OCI-LY7 (cell line): ENCODE measurements at regions not wholly inside any gene's neighbourhood (a gene's known extent, or its start where the extent isn't known, plus 50 kb on each side); places are given as distances from the start of the nearest gene placed in this dataset.

Source experiments
- EZH2phosphoT487 ChIP-seq: fragments of 200-600 bp; sonication (generic); IDR thresholded peaks from 2 replicates; pipeline ENCODE4 v1.6.1; 2018; ENCODE audit warnings: low read depth, borderline replicate concordance, mild to moderate bottlenecking, mixed run types, antibody characterized with exemption, low read length, moderate library complexity, mixed read lengths
- TF ChIP-seq, protein P1 (sequence below): fragments of 200-600 bp; sonication (generic); conservative IDR thresholded peaks from 2 replicates; pipeline ENCODE4 v1.5.1; 2014; ENCODE audit warnings: mild to moderate bottlenecking, antibody characterized with exemption, low read length, moderate library complexity, mixed read lengths

DNA sequence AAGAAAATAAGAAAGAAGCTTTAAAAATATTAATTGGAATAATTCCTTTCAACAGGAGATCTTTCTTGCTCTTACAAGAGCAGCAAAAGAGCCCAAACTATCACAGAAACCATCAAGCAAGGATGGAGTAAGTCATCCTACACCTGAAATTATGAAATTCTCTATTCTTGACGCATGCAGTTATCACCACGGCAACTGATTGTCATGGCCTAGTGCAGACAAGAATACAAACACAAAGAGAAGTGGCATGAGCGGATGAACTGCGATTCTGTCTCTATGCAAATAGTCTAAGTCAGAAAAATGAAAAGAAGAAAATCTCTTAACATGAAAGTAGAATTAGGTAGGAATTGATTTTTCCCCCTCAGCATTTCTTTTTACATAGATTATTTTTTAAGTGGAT is 54.8 kb upstream of the SLC35B4 start:
- TF ChIP-seq, protein P1, sequence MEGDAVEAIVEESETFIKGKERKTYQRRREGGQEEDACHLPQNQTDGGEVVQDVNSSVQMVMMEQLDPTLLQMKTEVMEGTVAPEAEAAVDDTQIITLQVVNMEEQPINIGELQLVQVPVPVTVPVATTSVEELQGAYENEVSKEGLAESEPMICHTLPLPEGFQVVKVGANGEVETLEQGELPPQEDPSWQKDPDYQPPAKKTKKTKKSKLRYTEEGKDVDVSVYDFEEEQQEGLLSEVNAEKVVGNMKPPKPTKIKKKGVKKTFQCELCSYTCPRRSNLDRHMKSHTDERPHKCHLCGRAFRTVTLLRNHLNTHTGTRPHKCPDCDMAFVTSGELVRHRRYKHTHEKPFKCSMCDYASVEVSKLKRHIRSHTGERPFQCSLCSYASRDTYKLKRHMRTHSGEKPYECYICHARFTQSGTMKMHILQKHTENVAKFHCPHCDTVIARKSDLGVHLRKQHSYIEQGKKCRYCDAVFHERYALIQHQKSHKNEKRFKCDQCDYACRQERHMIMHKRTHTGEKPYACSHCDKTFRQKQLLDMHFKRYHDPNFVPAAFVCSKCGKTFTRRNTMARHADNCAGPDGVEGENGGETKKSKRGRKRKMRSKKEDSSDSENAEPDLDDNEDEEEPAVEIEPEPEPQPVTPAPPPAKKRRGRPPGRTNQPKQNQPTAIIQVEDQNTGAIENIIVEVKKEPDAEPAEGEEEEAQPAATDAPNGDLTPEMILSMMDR = no peak
- TF ChIP-seq EZH2phosphoT487 = no peak
